SU-DHL-6 (cell line): ENCODE measurements at regions not wholly inside any gene's neighbourhood (a gene's known extent, or its start where the extent isn't known, plus 50 kb on each side); places are given as distances from the start of the nearest gene placed in this dataset.

Source experiments
- H2AFZ ChIP-seq: fragments of 200-600 bp; sonication (generic); 2 replicates; pipeline ENCODE4 v1.6.1; 2014; ENCODE audit warnings: low read depth, mild to moderate bottlenecking, moderate library complexity, mixed read lengths, antibody characterized with exemption, low read length; ENCODE audit not compliant: severe bottlenecking
- H3F3A ChIP-seq: fragments of 200-600 bp; shearing (Covaris generic); 2 replicates; pipeline ENCODE4 v1.6.0; 2016; ENCODE audit warnings: antibody characterized with exemption, mild to moderate bottlenecking; ENCODE audit not compliant: insufficient read depth
- H3K27ac ChIP-seq: fragments of 200-600 bp; sonication (generic); 2 replicates; pipeline ENCODE4 v1.5.1; 2016; ENCODE audit warnings: low read depth, mild to moderate bottlenecking, low read length, moderate library complexity, mixed read lengths
- H3K27me3 ChIP-seq: fragments of 200-600 bp; sonication (generic), shearing (Covaris generic); 2 replicates; pipeline ENCODE4 v1.6.0; 2014; ENCODE audit warnings: mild to moderate bottlenecking, low read length
- H3K36me3 ChIP-seq: fragments of 200-600 bp; sonication (generic); 2 replicates; pipeline ENCODE4 v1.6.1; 2014; ENCODE audit warnings: mild to moderate bottlenecking, low read length, mixed read lengths
- H3K4me2 ChIP-seq: fragments of 300-600, 200-600 bp; shearing (Covaris generic), sonication (generic); 2 replicates; pipeline ENCODE4 v1.6.0; 2014; ENCODE audit warnings: low read length, low read depth, mild to moderate bottlenecking; ENCODE audit not compliant: poor library complexity, severe bottlenecking
- H3K4me3 ChIP-seq: fragments of 200-600 bp; sonication (generic); 2 replicates; pipeline ENCODE4 v1.5.1; 2014; ENCODE audit warnings: antibody characterized with exemption, low read length, mild to moderate bottlenecking, mixed read lengths; ENCODE audit not compliant: insufficient read depth, poor library complexity, severe bottlenecking
- H3K79me2 ChIP-seq: fragments of 200-600 bp; sonication (generic); 2 replicates; pipeline ENCODE4 v1.6.1; 2014; ENCODE audit warnings: mild to moderate bottlenecking, low read length, moderate library complexity; ENCODE audit not compliant: insufficient read depth
- H3K9ac ChIP-seq: fragments of 200-600 bp; sonication (generic); 2 replicates; pipeline ENCODE4 v1.7.0; 2014; ENCODE audit warnings: mild to moderate bottlenecking, low read length
- H3K9me2 ChIP-seq: fragments of 200-600 bp; sonication (generic); replicated peaks from 2 replicates; pipeline ENCODE4 v1.6.1; 2014; ENCODE audit warnings: low read length; ENCODE audit not compliant: insufficient read depth
- H3K9me3 ChIP-seq: fragments of 200-600 bp; sonication (generic); 2 replicates; pipeline ENCODE4 v1.6.1; 2014; ENCODE audit warnings: low read length, mixed read lengths; ENCODE audit not compliant: insufficient read depth
- H4K20me1 ChIP-seq: fragments of 200-600 bp; sonication (generic); 2 replicates; pipeline ENCODE4 v1.6.1; 2014; ENCODE audit warnings: low read depth, mild to moderate bottlenecking, antibody characterized with exemption, low read length, moderate library complexity, mixed read lengths
- EZH2phosphoT487 ChIP-seq: fragments of 200-600 bp; sonication (generic), shearing (Covaris generic); conservative IDR thresholded peaks from 2 replicates; pipeline ENCODE4 v1.6.1; 2018; ENCODE audit warnings: mild to moderate bottlenecking, antibody characterized with exemption, low read length, moderate library complexity, mixed read lengths
- TF ChIP-seq, protein P1 (sequence below): fragments of 200-600 bp; sonication (generic); IDR thresholded peaks from one replicate; pipeline ENCODE4 v1.5.1; 2017; ENCODE audit warnings: antibody characterized with exemption, mild to moderate bottlenecking, low read length, moderate library complexity; ENCODE audit not compliant: insufficient read depth, poor library complexity, severe bottlenecking

DNA sequence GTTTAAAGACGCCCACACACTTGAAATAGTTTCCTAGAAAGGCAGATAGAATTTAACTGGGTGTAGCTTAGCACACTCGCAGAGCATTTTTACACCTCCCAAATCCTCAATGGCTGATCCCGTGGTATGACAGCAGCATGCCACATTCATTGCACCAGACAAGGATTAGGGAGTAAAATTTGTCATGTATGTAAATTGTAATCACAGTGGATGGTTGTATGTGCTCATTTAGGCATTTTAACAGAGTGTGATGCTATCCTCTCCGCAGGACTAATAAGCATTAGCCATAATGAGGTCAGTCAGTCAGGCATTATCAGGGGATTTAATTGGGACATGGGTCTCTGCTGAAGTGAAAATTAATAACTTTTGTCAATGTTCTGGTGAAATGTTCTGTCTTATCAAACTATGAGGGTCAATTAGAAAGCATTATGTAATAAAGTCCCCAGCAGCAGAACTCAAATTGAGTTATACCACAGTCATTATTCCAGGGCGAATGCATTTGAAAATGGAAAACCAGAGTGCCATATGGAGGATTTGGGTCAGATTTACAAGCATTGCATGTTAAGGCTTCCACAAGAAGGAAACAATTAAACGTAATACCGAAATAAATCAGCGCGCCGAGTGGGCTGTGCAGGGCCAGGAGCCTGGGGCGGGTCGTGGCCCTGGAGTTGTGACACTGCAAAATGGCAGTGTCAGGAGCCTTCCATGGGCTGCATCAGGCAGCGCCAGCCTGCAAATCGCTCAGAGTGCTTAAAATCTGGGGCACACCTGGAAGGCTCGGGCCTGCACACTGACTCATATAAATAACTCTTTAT lies 602.2 kb downstream of the BNC2 start:
- no peaks in the 10 kb centered on the region for H3K9me2 ChIP-seq
- H3F3A ChIP-seq = no peaks in the 10 kb centered on the region
- no peak overlapping the region for H3K9ac ChIP-seq
- TF ChIP-seq, protein P1, sequence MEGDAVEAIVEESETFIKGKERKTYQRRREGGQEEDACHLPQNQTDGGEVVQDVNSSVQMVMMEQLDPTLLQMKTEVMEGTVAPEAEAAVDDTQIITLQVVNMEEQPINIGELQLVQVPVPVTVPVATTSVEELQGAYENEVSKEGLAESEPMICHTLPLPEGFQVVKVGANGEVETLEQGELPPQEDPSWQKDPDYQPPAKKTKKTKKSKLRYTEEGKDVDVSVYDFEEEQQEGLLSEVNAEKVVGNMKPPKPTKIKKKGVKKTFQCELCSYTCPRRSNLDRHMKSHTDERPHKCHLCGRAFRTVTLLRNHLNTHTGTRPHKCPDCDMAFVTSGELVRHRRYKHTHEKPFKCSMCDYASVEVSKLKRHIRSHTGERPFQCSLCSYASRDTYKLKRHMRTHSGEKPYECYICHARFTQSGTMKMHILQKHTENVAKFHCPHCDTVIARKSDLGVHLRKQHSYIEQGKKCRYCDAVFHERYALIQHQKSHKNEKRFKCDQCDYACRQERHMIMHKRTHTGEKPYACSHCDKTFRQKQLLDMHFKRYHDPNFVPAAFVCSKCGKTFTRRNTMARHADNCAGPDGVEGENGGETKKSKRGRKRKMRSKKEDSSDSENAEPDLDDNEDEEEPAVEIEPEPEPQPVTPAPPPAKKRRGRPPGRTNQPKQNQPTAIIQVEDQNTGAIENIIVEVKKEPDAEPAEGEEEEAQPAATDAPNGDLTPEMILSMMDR = no peak
- no peak for TF ChIP-seq EZH2phosphoT487
- no peak overlapping the region for H2AFZ ChIP-seq
- no peak overlapping the region for H3K27ac ChIP-seq
- H3K36me3 ChIP-seq = no peaks in the 10 kb centered on the region
- no peaks in the 10 kb centered on the region for H3K9me3 ChIP-seq
- H3K27me3 ChIP-seq = no peaks in the 10 kb centered on the region
- H4K20me1 ChIP-seq = no peaks in the 10 kb centered on the region
- H3K4me3 ChIP-seq = no peak overlapping the region
- no peaks in the 10 kb centered on the region for H3K79me2 ChIP-seq
- H3K4me2 ChIP-seq = no peak overlapping the region

DNA sequence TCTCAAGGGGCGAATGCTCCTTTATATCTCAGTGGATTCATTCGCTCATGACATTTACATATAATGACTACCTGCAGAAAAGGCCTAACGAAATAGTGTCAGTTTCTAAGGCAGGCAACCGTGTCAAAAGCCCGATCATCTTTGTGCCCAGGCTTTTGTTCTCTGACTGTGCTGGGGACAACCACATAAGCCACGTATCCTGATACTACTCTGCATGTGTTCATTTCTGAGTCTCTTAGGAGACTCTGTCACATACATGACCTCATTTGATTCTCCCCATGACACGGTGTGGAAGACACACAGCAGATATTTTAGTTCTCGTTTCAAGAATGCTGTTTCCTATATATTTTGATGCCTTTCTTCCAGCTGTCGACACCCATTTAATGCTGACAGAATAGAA lies 598.5 kb downstream of the BNC2 start:
- H3K4me2 ChIP-seq = no peak overlapping the region
- no peaks in the 10 kb centered on the region for H3K79me2 ChIP-seq
- H2AFZ ChIP-seq = no peak overlapping the region
- no peaks in the 10 kb centered on the region for H3F3A ChIP-seq
- H3K9me3 ChIP-seq = no peaks in the 10 kb centered on the region
- no peak overlapping the region for H3K4me3 ChIP-seq
- no peaks in the 10 kb centered on the region for H3K36me3 ChIP-seq
- no peaks in the 10 kb centered on the region for H4K20me1 ChIP-seq
- no peaks in the 10 kb centered on the region for H3K9me2 ChIP-seq
- H3K27me3 ChIP-seq = no peaks in the 10 kb centered on the region
- H3K27ac ChIP-seq = no peak overlapping the region
- H3K9ac ChIP-seq = no peak overlapping the region
- no peak for TF ChIP-seq EZH2phosphoT487
- TF ChIP-seq, protein P1 = no peak

DNA sequence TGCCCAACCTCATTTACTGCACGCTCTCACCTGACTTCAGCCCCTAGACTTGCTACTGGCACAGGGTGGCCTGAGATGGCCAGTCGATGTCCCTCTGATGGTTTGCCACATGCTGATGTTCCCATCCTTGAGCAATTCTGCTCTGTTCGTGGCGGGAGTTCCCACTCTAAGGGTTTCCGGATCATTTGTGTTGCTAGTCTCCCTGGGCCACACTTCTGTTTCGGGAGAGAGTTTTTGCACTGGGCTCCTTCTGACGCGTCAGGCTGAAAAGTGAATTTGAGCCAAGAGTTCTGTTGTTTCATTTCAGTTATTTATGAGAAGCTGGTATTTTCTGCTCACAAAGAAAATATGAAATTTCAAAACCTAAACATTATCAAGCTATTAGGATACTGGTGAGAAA lies 597.7 kb downstream of the BNC2 start:
- TF ChIP-seq, protein P1 = no peak
- TF ChIP-seq EZH2phosphoT487 = no peak
- no peak overlapping the region for H3K9ac ChIP-seq
- H3K9me2 ChIP-seq = no peaks in the 10 kb centered on the region
- H3F3A ChIP-seq = no peaks in the 10 kb centered on the region
- no peaks in the 10 kb centered on the region for H3K79me2 ChIP-seq
- no peak overlapping the region for H3K27ac ChIP-seq
- no peak overlapping the region for H3K4me2 ChIP-seq
- H3K9me3 ChIP-seq = no peaks in the 10 kb centered on the region
- H3K4me3 ChIP-seq = no peak overlapping the region
- H4K20me1 ChIP-seq = no peaks in the 10 kb centered on the region
- no peaks in the 10 kb centered on the region for H3K27me3 ChIP-seq
- H2AFZ ChIP-seq = no peak overlapping the region
- H3K36me3 ChIP-seq = no peaks in the 10 kb centered on the region
